Left lung (tissue), 4 donors: ENCODE measurements at regions not wholly inside any gene's neighbourhood (a gene's known extent, or its start where the extent isn't known, plus 50 kb on each side); places are given as distances from the start of the nearest gene placed in this dataset.
A peak's percentile ranks its signal among the peaks of the same experiment; 100 is the strongest.

Source experiments
- ATAC-seq: fragments of 200-7000 bp; cut with Tn5 transposase; one replicate; pipeline ENCODE4 v1.9.1; 2020; ENCODE audit warnings: moderate library complexity
- DNase-seq, 4 donors: peaks; one replicate each; pipeline ENCODE4 v3.0.0-alpha.2; 2013 to 2020
- H3K27ac ChIP-seq, 2 donors: fragments of 200-600 bp; sonication (generic) in 1 of 2; one replicate each; pipeline versions ENCODE4 v1.5.0 to v1.8.0; 2020 to 2021
- H3K27me3 ChIP-seq, 2 donors: fragments of 200-600 bp; sonication (generic) in 1 of 2; one replicate each; pipeline versions ENCODE4 v1.5.0 to v1.8.0; 2020 to 2021
- H3K36me3 ChIP-seq, 2 donors: fragments of 200-600 bp; sonication (generic) in 1 of 2; one replicate each; pipeline versions ENCODE4 v1.5.0 to v1.8.0; 2020 to 2021
- H3K4me1 ChIP-seq, 2 donors: fragments of 200-600 bp; one replicate each; pipeline ENCODE4 v1.8.0; 2021
- H3K4me3 ChIP-seq, 2 donors: fragments of 200-600 bp; sonication (generic) in 1 of 2; one replicate each; pipeline versions ENCODE4 v1.5.0 to v1.8.0; 2020 to 2021; ENCODE audit warnings: mild to moderate bottlenecking in 1 of 2
- H3K9me3 ChIP-seq, 2 donors: fragments of 200-600 bp; sonication (generic) in 1 of 2; one replicate each; pipeline versions ENCODE4 v1.5.0 to v1.8.0; 2020 to 2021
- intact Hi-C, 2 donors: fragments of 100-400 bp; cut with DNase I; formaldehyde crosslinking; loops; one replicate each; pipeline versions ENCODE4 v1.11.2 to v1.14.2; 2022
- TF ChIP-seq, protein P1 (sequence below), 2 donors: fragments of 200-600 bp; sonication (generic) in 1 of 2; IDR thresholded peaks; one replicate each; pipeline versions ENCODE4 v1.5.0 to v1.8.0; 2021; ENCODE audit warnings: antibody characterized with exemption in 2 of 2
- donor health status: DM: no; HTN: yes; CAD: no.
- donor health status: DM: no; HTN: no; CAD: no.

DNA sequence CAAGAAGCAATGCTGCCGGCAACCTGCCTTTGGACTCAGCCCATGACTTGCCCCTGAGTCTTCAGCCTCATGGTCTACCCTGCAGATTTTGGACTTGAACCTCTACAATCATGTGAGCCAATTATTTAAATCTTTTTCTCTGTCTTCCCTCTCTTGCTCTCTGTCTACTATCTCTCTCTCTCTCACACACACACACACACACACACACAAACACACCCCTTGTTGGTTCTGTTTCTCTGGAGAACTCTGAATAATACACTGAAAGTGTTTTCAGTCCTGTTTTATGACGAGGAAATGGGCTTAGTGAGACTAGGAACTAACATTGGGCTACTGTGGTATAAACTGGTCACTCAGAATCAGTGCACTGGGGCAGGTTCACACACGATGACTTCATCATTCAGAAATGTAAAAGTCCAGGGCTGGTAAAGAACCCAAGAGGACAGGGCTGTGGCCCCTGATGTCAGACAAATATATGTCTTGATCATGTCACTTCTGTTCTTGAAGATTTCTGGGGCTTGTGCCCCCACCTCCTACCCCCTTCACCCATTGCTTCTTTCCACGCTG lies 266.1 kb upstream of the SIX2 start:
- Histone ChIP-seq H3K4me3 (no peak overlapping the region), H3K27ac (no peak overlapping the region), H3K9me3 (no peaks in the 10 kb centered on the region), H3K36me3 (no peaks in the 10 kb centered on the region), H3K27me3 (no peaks in the 10 kb centered on the region), H3K4me1 (no peaks in the 10 kb centered on the region)
- DNase-seq (no peak), ATAC-seq (peak; percentile 73)
- TF ChIP-seq, protein P1, sequence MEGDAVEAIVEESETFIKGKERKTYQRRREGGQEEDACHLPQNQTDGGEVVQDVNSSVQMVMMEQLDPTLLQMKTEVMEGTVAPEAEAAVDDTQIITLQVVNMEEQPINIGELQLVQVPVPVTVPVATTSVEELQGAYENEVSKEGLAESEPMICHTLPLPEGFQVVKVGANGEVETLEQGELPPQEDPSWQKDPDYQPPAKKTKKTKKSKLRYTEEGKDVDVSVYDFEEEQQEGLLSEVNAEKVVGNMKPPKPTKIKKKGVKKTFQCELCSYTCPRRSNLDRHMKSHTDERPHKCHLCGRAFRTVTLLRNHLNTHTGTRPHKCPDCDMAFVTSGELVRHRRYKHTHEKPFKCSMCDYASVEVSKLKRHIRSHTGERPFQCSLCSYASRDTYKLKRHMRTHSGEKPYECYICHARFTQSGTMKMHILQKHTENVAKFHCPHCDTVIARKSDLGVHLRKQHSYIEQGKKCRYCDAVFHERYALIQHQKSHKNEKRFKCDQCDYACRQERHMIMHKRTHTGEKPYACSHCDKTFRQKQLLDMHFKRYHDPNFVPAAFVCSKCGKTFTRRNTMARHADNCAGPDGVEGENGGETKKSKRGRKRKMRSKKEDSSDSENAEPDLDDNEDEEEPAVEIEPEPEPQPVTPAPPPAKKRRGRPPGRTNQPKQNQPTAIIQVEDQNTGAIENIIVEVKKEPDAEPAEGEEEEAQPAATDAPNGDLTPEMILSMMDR (IDR thresholded peaks at IDR 0.05): no peak
- intact Hi-C loops: no loop called here

DNA sequence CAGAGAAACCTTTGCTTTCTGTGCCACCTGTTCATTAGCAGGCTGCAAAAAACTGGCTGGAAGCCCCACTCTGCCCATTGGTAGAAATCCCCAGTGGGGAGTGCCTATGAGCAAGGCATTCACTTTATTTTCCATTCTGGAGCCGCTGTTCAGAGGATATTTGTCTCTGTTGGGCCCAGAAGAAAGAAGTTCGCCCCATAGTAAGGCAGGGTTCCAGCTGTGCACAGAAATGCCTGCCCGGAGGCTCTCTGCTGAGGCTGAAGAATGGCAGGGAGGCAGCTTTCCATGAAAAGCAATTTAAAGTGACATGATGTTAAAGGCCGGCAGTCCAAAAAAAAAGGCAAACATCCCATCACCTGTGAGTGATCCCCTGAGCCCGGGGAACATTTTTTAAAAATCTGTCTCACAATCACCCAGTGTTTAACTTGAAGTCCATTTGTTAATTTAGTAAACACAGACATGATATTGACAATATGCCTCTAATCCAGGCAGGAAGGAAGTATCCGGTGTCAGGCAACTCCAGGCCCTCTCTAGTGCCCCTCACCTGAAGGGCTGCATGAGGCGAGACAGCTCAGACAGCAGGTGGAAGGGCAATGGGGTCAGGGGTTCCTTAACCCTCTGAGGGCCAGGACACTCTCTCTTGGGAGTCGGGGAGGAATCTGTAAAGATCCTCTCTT lies 265.1 kb upstream of the SIX2 start:
- H3K27me3 ChIP-seq: peaks cover 0 to 4% of the 10 kb centered on the region in 2 donors
- DNase-seq (no peak), ATAC-seq (no peak)
- no peaks in the 10 kb centered on the region for H3K36me3 ChIP-seq
- no peaks in the 10 kb centered on the region for H3K9me3 ChIP-seq
- no peak overlapping the region for H3K4me3 ChIP-seq
- TF ChIP-seq, protein P1 (IDR thresholded peaks at IDR 0.05): no peak
- no peak overlapping the region for H3K27ac ChIP-seq
- no peaks in the 10 kb centered on the region for H3K4me1 ChIP-seq
- intact Hi-C loops: no loop called here

DNA sequence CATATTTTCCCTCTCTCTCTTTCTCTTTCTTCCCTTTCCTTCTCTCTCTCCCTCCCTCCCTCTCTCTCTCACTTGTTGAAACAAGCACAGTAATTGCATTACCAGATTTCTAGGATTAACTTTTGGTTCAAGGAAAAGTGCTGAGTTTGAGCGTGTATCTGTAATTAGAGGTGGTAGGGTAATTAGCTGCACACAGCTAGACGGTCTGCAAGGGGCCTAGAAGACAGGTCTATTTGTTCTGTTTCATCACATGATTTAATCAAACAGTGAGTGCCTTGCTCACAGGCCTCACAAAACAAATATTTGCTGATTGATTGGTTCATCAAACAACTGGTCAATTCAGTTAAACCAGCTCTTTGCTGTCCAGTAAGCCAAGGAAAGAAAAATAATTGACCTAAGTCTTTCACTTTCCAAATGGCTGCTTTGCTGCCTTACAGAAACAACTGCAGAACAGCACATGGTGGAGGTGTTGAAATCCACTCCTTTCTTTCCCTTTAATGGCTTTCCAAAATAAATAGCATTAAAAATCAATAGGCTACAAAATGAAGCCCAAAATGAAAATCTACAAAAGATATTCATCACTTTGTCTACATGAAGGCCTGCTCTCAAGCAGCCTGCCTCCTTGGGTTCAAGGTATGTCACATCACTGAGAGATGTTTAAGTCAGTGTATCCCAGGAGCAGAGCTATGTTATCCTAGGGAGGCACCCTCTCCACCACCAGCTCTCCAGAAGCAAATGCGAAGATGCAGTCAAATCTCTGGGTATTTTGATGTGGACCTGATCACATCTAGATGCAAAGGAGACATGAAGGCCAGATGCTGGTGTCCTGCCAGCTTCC lies 264.4 kb upstream of the SIX2 start:
- no peak overlapping the region for H3K27ac ChIP-seq
- TF ChIP-seq, protein P1 (IDR thresholded peaks at IDR 0.05): no peak
- intact Hi-C loops: no loop called here
- DNase-seq (no peak), ATAC-seq (no peak)
- no peaks in the 10 kb centered on the region for H3K9me3 ChIP-seq
- no peaks in the 10 kb centered on the region for H3K4me1 ChIP-seq
- H3K27me3 ChIP-seq: peaks cover 0 to 9% of the 10 kb centered on the region in 2 donors
- H3K4me3 ChIP-seq: no peak overlapping the region
- H3K36me3 ChIP-seq: no peaks in the 10 kb centered on the region

DNA sequence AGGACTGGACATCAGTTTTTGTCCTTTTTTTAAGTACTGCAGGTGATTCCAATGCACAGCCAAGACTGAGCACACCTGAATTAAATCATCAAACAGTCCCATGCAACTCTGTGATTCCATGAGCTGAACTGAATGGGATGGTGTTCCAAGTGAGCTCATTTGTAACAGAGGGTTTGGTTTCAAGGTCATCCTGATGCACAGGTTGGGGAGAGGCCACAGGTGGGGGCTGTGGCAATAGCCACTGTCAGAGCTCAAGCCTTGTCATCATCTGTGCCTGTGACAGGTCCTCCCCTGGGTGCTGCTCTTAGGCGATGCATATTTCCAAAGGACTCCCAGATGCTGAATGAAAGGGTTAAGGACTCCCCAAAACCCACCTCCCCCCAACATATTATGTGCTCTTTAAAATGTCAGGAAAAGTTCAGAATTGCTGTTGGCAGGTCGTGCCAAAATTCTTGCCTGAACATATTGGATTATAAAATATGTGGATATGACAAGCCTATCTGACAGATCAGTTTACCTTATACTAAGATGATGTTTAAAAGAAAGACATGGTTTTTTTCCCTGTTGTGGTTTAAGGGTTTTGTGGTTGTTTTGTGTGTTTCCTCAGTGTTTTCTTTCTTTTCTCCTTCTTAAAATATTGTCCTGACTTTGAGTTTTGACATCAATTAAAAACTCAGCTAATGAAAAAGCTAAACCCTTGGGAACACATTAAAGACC lies 263.5 kb upstream of the SIX2 start:
- Histone ChIP-seq H3K9me3 (no peaks in the 10 kb centered on the region), H3K36me3 (no peaks in the 10 kb centered on the region), H3K27ac (no peak overlapping the region), H3K4me3 (no peak overlapping the region), H3K27me3 (peaks cover 0 to 12% of the 10 kb centered on the region in 2 donors), H3K4me1 (no peaks in the 10 kb centered on the region)
- intact Hi-C loops: no loop called here
- TF ChIP-seq, protein P1 (IDR thresholded peaks at IDR 0.05): no peak
- DNase-seq (no peak), ATAC-seq (no peak)
